GM12878 (cell line): ENCODE measurements at regions not wholly inside any gene's neighbourhood (a gene's known extent, or its start where the extent isn't known, plus 50 kb on each side); places are given as distances from the start of the nearest gene placed in this dataset.

Experiments used
- ATAC-seq: fragments of 200-7000 bp; cut with Tn5 transposase; 3 replicates; pipeline ENCODE4 v1.9.1; 2020; ENCODE audit warnings: mild to moderate bottlenecking, moderate library complexity
- BruUV-seq: library from RNA; stranded (reverse); fragments of 400-500 nt; replicated peaks from 2 replicates; lab custom pipeline; 2021; lab: Mats Ljungman, UMichigan
- CTCF ChIA-PET: fragments of 300-600 bp; sonication (Branson Sonifier 250); formaldehyde crosslinking; extraction: SDS; loops from one replicate; lab custom pipeline; 2021; ENCODE audit warnings: inconsistent platforms; lab: Yijun Ruan, JAX
- POLR2A ChIA-PET: fragments of 350-600 bp; formaldehyde crosslinking; extraction: SDS; loops from one replicate; lab custom pipeline; 2021; ENCODE audit warnings: inconsistent platforms; lab: Charles Lee
- RAD21 ChIA-PET: fragments of 300-600 bp; sonication (Branson Sonifier 250); formaldehyde crosslinking; loops from one replicate; lab custom pipeline; 2023; ENCODE audit warnings: antibody characterized with exemption; ENCODE audit not compliant: unreplicated experiment; lab: Charles Lee
- SMC1A ChIA-PET: fragments of 300-600 bp; sonication (Branson Sonifier 250); formaldehyde crosslinking; loops from one replicate; lab custom pipeline; 2023; ENCODE audit not compliant: unreplicated experiment, uncharacterized antibody; lab: Charles Lee
- DNase-seq: peaks from one replicate; pipeline ENCODE4 v3.0.0-alpha.2; 2011; ENCODE audit warnings: low read depth, low spot score
- FAIRE-seq: peaks from 3 replicates; lab custom pipeline; 2011; peaks lifted over from hg19 to GRCh38; lab: Jason Lieb, UNC
- H2AFZ ChIP-seq: 2 replicates; pipeline ENCODE4 v1.6.0; 2011; ENCODE audit warnings: low read depth, low read length, control low read depth; ENCODE audit not compliant: control insufficient read depth
- H3K27ac ChIP-seq: 2 replicates; pipeline ENCODE4 v1.5.1; 2011; ENCODE audit warnings: control low read depth; ENCODE audit not compliant: control insufficient read depth, insufficient read depth
- H3K27me3 ChIP-seq, 2 experiments: replicated peaks in 1 of 2; 2 replicates each; pipeline versions ENCODE4 v1.6.0 to v1.6.1; 2011; ENCODE audit warnings: low read length in 1 of 2; ENCODE audit not compliant: control insufficient read depth in 2 of 2, insufficient read depth in 2 of 2
- H3K36me3 ChIP-seq, 2 experiments: 2 replicates each; pipeline ENCODE4 v1.5.1; 2011; ENCODE audit warnings: low read length in 1 of 2; ENCODE audit not compliant: control insufficient read depth in 2 of 2, insufficient read depth in 2 of 2
- H3K4me1 ChIP-seq: 2 replicates; pipeline ENCODE4 v1.6.1; 2011; ENCODE audit warnings: mild to moderate bottlenecking, low read length, moderate library complexity, mixed read lengths; ENCODE audit not compliant: control insufficient read depth, insufficient read depth
- H3K4me2 ChIP-seq: 2 replicates; pipeline ENCODE4 v1.6.0; 2011; ENCODE audit warnings: control low read depth; ENCODE audit not compliant: control insufficient read depth, insufficient read depth
- H3K4me3 ChIP-seq: fragments of 200-600 bp; sonication (generic); 2 replicates; pipeline ENCODE4 v1.5.1; 2016
- H3K79me2 ChIP-seq: 2 replicates; pipeline ENCODE4 v1.6.0; 2011; ENCODE audit warnings: low read length; ENCODE audit not compliant: control insufficient read depth, insufficient read depth
- H3K9ac ChIP-seq: 2 replicates; pipeline ENCODE4 v1.8.0; 2011; ENCODE audit warnings: low read length, control low read depth, mixed read lengths; ENCODE audit not compliant: control insufficient read depth, insufficient read depth
- H3K9me3 ChIP-seq: replicated peaks from 3 replicates; pipeline ENCODE4 v1.5.1; 2011; ENCODE audit warnings: mild to moderate bottlenecking, low read length; ENCODE audit not compliant: control insufficient read depth, insufficient read depth
- H4K20me1 ChIP-seq: 2 replicates; pipeline ENCODE4 v1.6.0; 2011; ENCODE audit not compliant: control insufficient read depth, insufficient read depth
- CHD1 ChIP-seq: IDR thresholded peaks from 2 replicates; pipeline ENCODE4 v1.6.1; 2012; ENCODE audit warnings: low read depth, low read length, improper control_type of control experiment
- CHD4 ChIP-seq: fragments of 200-600 bp; sonication (generic); IDR thresholded peaks from 2 replicates; pipeline ENCODE4 v1.6.1; 2016; ENCODE audit warnings: mild to moderate bottlenecking
- EGR1 ChIP-seq, 2 experiments: IDR thresholded peaks; 1 replicate in 1 of 2; 2 replicates in 1 of 2; pipeline ENCODE4 v1.6.1; 2011 to 2012; ENCODE audit warnings: low read depth in 2 of 2, low read length in 2 of 2, borderline replicate concordance in 1 of 2, mild to moderate bottlenecking in 1 of 2, moderate library complexity in 1 of 2
- EZH2 ChIP-seq: IDR thresholded peaks from 2 replicates; pipeline ENCODE4 v1.6.1; 2012; ENCODE audit warnings: low read depth, mild to moderate bottlenecking, control low read depth, inconsistent platforms, low read length, borderline replicate concordance; ENCODE audit not compliant: control insufficient read depth
- FOS ChIP-seq: IDR thresholded peaks from 3 replicates; pipeline ENCODE4 v1.6.1; 2011; ENCODE audit warnings: borderline replicate concordance; ENCODE audit not compliant: insufficient read length; ENCODE audit errors: extremely low read depth
- IKZF2 ChIP-seq, 2 experiments: fragments of 450-650 bp; IDR thresholded peaks; 2 replicates each; pipeline ENCODE4 v1.6.1; 2017; ENCODE audit warnings: mild to moderate bottlenecking in 2 of 2, moderate library complexity in 2 of 2
- NFYB ChIP-seq: IDR thresholded peaks from 2 replicates; pipeline ENCODE4 v1.6.1; 2011; ENCODE audit warnings: low read depth, mild to moderate bottlenecking, low read length, improper control_type of control experiment, moderate library complexity; ENCODE audit not compliant: insufficient read depth
- NR2F1 ChIP-seq: fragments of 450-650 bp; conservative IDR thresholded peaks from 2 replicates; pipeline ENCODE4 v1.6.1; 2017; ENCODE audit warnings: mild to moderate bottlenecking
- PAX5 ChIP-seq: IDR thresholded peaks from 2 replicates; pipeline ENCODE4 v1.6.1; 2011; ENCODE audit warnings: low read depth, low read length, borderline replicate concordance
- RBBP5 ChIP-seq: fragments of 200-600 bp; sonication (generic); conservative IDR thresholded peaks from 2 replicates; pipeline ENCODE4 v1.6.1; 2016
- SIN3A ChIP-seq: IDR thresholded peaks from 2 replicates; pipeline ENCODE4 v1.6.1; 2012; ENCODE audit warnings: low read depth, low read length, improper control_type of control experiment
- YBX1 ChIP-seq: fragments of 450-650 bp; IDR thresholded peaks from 2 replicates; pipeline ENCODE4 v1.6.1; 2016; ENCODE audit warnings: antibody characterized with exemption
- ZNF24 ChIP-seq: fragments of 450-650 bp; IDR thresholded peaks from 2 replicates; pipeline ENCODE4 v1.6.1; 2017; ENCODE audit warnings: antibody characterized with exemption, mild to moderate bottlenecking
- WGBS: methylation state at CpG from one replicate; pipeline ENCODE4 v1.1.6; 2016; ENCODE audit warnings: low lambda C conversion rate; ENCODE audit not compliant: insufficient replicate concordance, insufficient coverage; ENCODE audit errors: missing lambda C conversion rate; 5-methylcytosine and 5-hydroxymethylcytosine counted together
- in situ Hi-C: fragments of 300-500 bp; cut with MboI; formaldehyde crosslinking; loops from 9 replicates; pipeline ENCODE4 v1.14.3; 2018; ENCODE audit warnings: mixed read lengths
- intact Hi-C: fragments of 100-400 bp; cut with micrococcal nuclease; formaldehyde crosslinking; loops from one replicate; pipeline ENCODE4 v1.14.2; 2022; ENCODE audit not compliant: unreplicated experiment
- TF ChIP-seq, protein P1 (sequence below): fragments of 150-350 bp; IDR thresholded peaks from 2 replicates; pipeline ENCODE4 v1.6.1; 2016; ENCODE audit warnings: low read depth, low read length
- TF ChIP-seq, protein P2 (sequence below): fragments of 450-650 bp; IDR thresholded peaks from 2 replicates; pipeline ENCODE4 v1.6.1; 2017; ENCODE audit warnings: low read depth, mild to moderate bottlenecking, moderate library complexity

DNA sequence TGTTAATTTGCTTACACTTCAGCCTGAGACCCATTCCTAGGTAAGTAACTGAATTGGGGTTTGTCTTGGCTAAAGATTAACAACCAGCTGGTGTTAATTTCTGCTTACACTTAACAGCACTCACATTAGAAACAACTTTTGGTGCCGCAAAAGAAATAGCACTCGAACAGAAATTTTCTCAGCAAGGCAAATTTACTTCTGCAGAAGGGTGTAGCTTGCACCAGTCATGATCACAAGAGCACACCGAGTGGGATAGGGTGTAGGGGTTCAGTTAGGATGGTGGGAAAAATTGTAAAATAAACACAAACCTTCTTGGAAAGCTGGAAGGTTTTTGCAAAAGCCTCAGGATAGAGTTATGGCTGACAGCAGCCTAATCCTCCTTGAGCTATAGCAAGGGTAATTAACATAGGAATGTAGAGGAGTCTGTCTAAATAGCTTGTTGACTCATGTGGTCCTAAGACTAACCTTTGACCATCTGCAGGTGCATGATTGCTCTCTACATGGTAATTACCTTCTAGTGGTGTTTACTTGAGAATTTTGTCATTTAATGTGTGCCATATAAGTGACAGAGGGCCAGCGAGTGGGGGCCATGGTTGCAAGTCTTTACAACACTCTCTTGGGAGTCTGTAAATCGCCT is 67.8 kb upstream of the CDK13 start (continued):
- TF ChIP-seq, protein P1, sequence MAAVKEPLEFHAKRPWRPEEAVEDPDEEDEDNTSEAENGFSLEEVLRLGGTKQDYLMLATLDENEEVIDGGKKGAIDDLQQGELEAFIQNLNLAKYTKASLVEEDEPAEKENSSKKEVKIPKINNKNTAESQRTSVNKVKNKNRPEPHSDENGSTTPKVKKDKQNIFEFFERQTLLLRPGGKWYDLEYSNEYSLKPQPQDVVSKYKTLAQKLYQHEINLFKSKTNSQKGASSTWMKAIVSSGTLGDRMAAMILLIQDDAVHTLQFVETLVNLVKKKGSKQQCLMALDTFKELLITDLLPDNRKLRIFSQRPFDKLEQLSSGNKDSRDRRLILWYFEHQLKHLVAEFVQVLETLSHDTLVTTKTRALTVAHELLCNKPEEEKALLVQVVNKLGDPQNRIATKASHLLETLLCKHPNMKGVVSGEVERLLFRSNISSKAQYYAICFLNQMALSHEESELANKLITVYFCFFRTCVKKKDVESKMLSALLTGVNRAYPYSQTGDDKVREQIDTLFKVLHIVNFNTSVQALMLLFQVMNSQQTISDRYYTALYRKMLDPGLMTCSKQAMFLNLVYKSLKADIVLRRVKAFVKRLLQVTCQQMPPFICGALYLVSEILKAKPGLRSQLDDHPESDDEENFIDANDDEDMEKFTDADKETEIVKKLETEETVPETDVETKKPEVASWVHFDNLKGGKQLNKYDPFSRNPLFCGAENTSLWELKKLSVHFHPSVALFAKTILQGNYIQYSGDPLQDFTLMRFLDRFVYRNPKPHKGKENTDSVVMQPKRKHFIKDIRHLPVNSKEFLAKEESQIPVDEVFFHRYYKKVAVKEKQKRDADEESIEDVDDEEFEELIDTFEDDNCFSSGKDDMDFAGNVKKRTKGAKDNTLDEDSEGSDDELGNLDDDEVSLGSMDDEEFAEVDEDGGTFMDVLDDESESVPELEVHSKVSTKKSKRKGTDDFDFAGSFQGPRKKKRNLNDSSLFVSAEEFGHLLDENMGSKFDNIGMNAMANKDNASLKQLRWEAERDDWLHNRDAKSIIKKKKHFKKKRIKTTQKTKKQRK: no peak
- TF ChIP-seq EGR1 (IDR thresholded peaks at IDR 0.05; ENCODE audit: borderline replicate concordance in 1 of 2, low read depth in 2 of 2, low read length in 2 of 2) (no peak), IKZF2 (IDR thresholded peaks at IDR 0.05) (no peak), PAX5 (no peak)
- TF ChIP-seq, protein P2, sequence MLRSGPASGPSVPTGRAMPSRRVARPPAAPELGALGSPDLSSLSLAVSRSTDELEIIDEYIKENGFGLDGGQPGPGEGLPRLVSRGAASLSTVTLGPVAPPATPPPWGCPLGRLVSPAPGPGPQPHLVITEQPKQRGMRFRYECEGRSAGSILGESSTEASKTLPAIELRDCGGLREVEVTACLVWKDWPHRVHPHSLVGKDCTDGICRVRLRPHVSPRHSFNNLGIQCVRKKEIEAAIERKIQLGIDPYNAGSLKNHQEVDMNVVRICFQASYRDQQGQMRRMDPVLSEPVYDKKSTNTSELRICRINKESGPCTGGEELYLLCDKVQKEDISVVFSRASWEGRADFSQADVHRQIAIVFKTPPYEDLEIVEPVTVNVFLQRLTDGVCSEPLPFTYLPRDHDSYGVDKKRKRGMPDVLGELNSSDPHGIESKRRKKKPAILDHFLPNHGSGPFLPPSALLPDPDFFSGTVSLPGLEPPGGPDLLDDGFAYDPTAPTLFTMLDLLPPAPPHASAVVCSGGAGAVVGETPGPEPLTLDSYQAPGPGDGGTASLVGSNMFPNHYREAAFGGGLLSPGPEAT: no peak

DNA sequence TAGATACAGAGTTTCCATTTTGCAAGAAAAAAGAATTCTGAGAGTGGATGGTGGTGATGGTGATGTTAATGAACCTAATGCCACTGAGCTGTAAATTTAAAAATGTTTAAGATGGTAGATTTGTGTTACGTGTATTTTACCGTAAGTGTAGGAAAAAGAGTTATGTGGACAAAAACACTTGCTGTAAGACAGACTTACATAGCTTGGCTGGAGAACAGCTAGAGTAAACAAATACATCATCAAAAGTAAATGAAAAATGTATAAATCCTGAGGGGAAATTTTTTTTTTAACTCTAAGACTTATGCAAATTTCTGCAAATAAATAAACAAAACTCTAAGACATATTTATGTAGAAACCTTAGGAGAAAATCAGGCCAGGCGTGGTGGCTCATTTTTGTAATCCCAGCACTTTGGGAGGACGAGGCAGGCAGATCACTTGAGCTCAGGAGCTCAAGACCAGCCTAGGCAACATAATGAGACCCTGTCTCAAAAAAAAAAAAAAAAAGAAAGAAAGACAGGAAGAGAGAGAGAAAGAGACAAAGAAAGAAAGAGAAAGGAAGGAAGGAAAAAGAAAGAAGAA is 66.2 kb upstream of the CDK13 start:
- Histone ChIP-seq H3K27ac (no peak overlapping the region), H3K4me3 (no peak overlapping the region), H3K79me2 (no peaks in the 10 kb centered on the region), H3K4me1 (no peaks in the 10 kb centered on the region), H2AFZ (no peak overlapping the region), H4K20me1 (no peaks in the 10 kb centered on the region), H3K9me3 (peaks cover 4% of the 10 kb centered on the region; the same call in 2 of the 3 replicates), H3K4me2 (no peak overlapping the region), H3K9ac (no peak overlapping the region), H3K27me3 (no peaks in the 10 kb centered on the region), H3K36me3 (no peaks in the 10 kb centered on the region)
- ChIA-PET RAD21 (no interaction called here), SMC1A (no interaction called here), POLR2A (no interaction called here), CTCF (interaction anchor here (2.2 kb wide), 1 partner anchor 13 kb away, joined by 15 read pairs; no protein-coding TSS in a partner anchor)
- FAIRE-seq (no peak), ATAC-seq (no peak), DNase-seq (no peak)
- intact Hi-C loops (no loop called here), in situ Hi-C loops (loop anchor here (25.0 kb wide), 1 partner anchor 1828 kb away; the partner anchor contains the start of gene INHBA)
- TF ChIP-seq ZNF24 (no peak), CHD1 (no peak), RBBP5 (no peak), NR2F1 (no peak), CHD4 (no peak), YBX1 (no peak), NFYB (no peak), EZH2 (no peak), SIN3A (no peak), FOS (no peak)
- TF ChIP-seq, protein P2: no peak
- whole genome bisulfite sequencing: 52% methylated on average over 4 of the region's 4 CpGs
- BruUV-seq: no TSS peak
